GM12891 (cell line): ENCODE measurements at regions not wholly inside any gene's neighbourhood (a gene's known extent, or its start where the extent isn't known, plus 50 kb on each side); places are given as distances from the start of the nearest gene placed in this dataset.
A peak's percentile ranks its signal among the peaks of the same experiment; 100 is the strongest.

ENCODE experiments used
- DNase-seq: peaks from one replicate; pipeline ENCODE4 v3.0.0; 2011; ENCODE audit warnings: low spot score; ENCODE audit not compliant: insufficient read length
- FAIRE-seq: peaks from 2 replicates; lab custom pipeline; 2011; peaks lifted over from hg19 to GRCh38; lab: Jason Lieb, UNC
- POU2F2 ChIP-seq: IDR thresholded peaks from 2 replicates; pipeline ENCODE4 v1.6.1; 2011; ENCODE audit warnings: low read depth, mild to moderate bottlenecking, control low read depth, low read length, moderate library complexity
- SPI1 ChIP-seq: IDR thresholded peaks from 2 replicates; pipeline ENCODE4 v1.6.1; 2011; ENCODE audit warnings: low read depth, low read length, control low read depth

- TF ChIP-seq SPI1, result 0 out of 2 replicates have a peak, but pooled peaks have one; percentile 5
- TF ChIP-seq POU2F2, result no peak
- FAIRE-seq (peak; percentile 99), DNase-seq (no peak)
Observed at GRCh38 chrX:10106806-10107205, 50.0 kb upstream of the CLCN4 start.
